ENCODE measurements at regions not wholly inside any gene's neighbourhood (a gene's known extent, or its start where the extent isn't known, plus 50 kb on each side); places are given as distances from the start of the nearest gene placed in this dataset.

DNA sequence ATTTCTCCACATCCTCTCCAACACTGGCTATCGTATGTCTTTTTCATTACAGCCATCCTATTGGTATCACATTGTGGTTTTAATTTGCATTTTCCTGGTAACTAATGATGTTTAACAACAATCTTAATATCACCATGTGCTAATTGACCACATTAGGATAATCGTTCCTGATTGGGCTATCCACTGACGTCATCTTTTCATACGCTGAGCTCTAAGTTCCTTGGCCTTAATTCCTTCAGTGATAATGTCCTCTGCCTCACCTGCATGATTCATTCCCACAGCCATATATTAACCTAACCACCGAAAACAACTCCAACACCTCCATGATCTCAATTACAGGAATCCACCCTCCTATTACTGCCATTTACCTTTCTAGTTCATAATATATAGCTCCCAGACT is 547.9 kb upstream of the BRINP1 start:
- ATAC-seq (no peak), DNase-seq (ENCODE audit: low read depth in 1 of 2, low spot score in 1 of 2) (no peak), FAIRE-seq (no peak)
- H3K4me1 ChIP-seq, result no peaks in the 10 kb centered on the region
- H3K4me2 ChIP-seq, result no peak overlapping the region
- 13% methylated on average over 5 of the region's 5 CpGs for WGBS (ENCODE audit: missing lambda C conversion rate)
- H3K27ac ChIP-seq, result no peak overlapping the region
- ChIA-PET POLR2A (no interaction called here), CTCF (interaction anchor here (1.0 kb wide), 1 partner anchor 28 kb away, joined by 3 read pairs; no protein-coding TSS in a partner anchor)
- no peak overlapping the region for H3K4me3 ChIP-seq
- no peaks in the 10 kb centered on the region for H3K9me3 ChIP-seq
- no peak for TF ChIP-seq POLR2AphosphoS2 (conservative IDR thresholded peaks at IDR 0.05; ENCODE audit: low read length)
- TF ChIP-seq HDAC2 (IDR thresholded peaks at IDR 0.05), result no peak
- no peak for TF ChIP-seq EHF (CRISPR knock-in tag; IDR thresholded peaks at IDR 0.05)

DNA sequence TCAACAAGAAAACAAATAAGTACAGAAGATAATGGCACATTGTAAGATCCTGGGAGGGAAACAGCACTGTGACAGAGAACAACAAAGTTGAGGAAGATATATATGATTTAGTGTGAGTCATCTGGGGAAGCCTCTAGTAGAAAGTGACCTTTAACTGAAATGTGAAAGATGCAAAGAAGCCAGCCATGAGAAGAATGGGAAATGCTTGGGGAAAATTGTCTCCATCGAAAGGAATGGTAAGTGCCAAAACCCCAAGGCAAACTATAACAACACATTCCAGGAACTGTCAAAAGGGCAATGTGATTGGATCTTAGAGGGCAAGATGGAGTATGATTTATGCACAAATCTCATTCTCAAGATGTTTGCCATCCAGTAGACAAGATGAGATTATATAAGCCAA is 537.8 kb upstream of the BRINP1 start:
- no peak for FAIRE-seq
- H3K4me3 ChIP-seq, result no peak overlapping the region
- POLR2A ChIA-PET, result no interaction called here
- ATAC-seq, result no peak
- TF ChIP-seq RARB (CRISPR knock-in tag; IDR thresholded peaks at IDR 0.05) (no peak), GATA3 (IDR thresholded peaks at IDR 0.05; ENCODE audit: borderline replicate concordance) (no peak), KDM5A (IDR thresholded peaks at IDR 0.05) (no peak), CBX2 (IDR thresholded peaks at IDR 0.05; ENCODE audit: borderline replicate concordance, low read depth) (no peak), EHF (CRISPR knock-in tag; IDR thresholded peaks at IDR 0.05) (no peak)
- TF ChIP-seq, protein P1, sequence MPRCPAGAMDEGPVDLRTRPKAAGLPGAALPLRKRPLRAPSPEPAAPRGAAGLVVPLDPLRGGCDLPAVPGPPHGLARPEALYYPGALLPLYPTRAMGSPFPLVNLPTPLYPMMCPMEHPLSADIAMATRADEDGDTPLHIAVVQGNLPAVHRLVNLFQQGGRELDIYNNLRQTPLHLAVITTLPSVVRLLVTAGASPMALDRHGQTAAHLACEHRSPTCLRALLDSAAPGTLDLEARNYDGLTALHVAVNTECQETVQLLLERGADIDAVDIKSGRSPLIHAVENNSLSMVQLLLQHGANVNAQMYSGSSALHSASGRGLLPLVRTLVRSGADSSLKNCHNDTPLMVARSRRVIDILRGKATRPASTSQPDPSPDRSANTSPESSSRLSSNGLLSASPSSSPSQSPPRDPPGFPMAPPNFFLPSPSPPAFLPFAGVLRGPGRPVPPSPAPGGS (IDR thresholded peaks at IDR 0.05), result no peak
- TF ChIP-seq, protein P2, sequence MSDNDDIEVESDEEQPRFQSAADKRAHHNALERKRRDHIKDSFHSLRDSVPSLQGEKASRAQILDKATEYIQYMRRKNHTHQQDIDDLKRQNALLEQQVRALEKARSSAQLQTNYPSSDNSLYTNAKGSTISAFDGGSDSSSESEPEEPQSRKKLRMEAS (IDR thresholded peaks at IDR 0.05), result no peak
- CTCF ChIA-PET, result no interaction called here
- H3K4me1 ChIP-seq, result no peaks in the 10 kb centered on the region
- no peaks in the 10 kb centered on the region for H3K9me3 ChIP-seq
- H3K4me2 ChIP-seq, result no peak overlapping the region
- no peak overlapping the region for H3K27ac ChIP-seq
- DNase-seq (ENCODE audit: low read depth in 1 of 2, low spot score in 1 of 2), result no peak
- 45% methylated on average over 1 of the region's 1 CpG for WGBS (ENCODE audit: missing lambda C conversion rate)

DNA sequence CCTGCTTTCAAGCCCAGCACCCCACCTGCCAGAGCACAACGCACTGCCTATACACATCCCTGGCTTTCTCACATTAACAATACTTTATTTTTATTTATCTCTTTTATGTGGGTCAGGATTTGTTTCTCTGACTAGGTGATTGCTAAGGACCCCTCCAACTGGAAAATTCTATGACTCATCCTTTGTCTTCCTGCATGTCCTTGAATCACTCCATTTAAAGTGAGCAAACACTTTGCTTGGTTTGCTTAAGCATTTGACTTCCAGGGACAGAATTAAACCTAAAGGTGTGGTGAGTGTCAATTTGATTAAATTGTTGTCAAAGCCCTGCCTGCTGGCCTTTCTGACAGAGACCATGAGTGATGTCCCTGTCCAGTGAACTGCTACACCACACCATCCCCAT is 536.5 kb upstream of the BRINP1 start:
- POLR2A ChIA-PET, result no interaction called here
- no peak overlapping the region for H3K4me2 ChIP-seq
- ATAC-seq, result no peak
- DNase-seq (ENCODE audit: low read depth in 1 of 2, low spot score in 1 of 2), result no peak
- no peaks in the 10 kb centered on the region for H3K9me3 ChIP-seq
- CTCF ChIA-PET, result no interaction called here
- no peaks in the 10 kb centered on the region for H3K4me1 ChIP-seq
- no peak for FAIRE-seq
- H3K4me3 ChIP-seq, result no peak overlapping the region
- H3K27ac ChIP-seq, result no peak overlapping the region
- TF ChIP-seq FOSL2 (IDR thresholded peaks at IDR 0.05) (no peak), FOSL2 (CRISPR knock-in tag; IDR thresholded peaks at IDR 0.05) (peak; percentile 52; the same call in 1 of the 2 replicates), ESRRA (IDR thresholded peaks at IDR 0.05; ENCODE audit: borderline replicate concordance, low read length) (no peak)
- WGBS (ENCODE audit: missing lambda C conversion rate), result 6% methylated on average over 1 of the region's 1 CpG

DNA sequence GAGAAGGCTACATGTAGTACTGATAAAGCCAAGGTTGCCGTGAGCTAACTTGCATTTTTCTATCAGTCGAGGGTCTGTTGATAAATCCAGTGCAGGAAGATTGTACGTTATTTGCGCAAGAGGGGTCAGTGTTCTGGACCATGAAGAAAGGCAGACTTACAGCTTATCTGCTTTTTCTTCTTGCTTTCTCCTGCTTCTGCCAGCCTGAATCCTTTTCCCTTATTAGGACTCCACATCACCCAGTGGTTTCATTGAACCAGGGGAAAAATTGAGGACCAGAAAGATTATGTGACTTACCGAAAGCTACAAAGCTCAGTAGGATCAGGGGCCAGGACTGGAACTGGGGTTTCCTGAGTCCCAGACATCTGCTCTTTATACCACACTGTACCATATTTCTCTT is 534.6 kb upstream of the BRINP1 start:
- WGBS (ENCODE audit: missing lambda C conversion rate), result 46% methylated on average over 5 of the region's 5 CpGs
- Histone ChIP-seq H3K27ac (no peak overlapping the region), H3K9me3 (no peaks in the 10 kb centered on the region), H3K4me1 (no peaks in the 10 kb centered on the region), H3K4me2 (no peak overlapping the region), H3K4me3 (no peak overlapping the region)
- CTCF ChIA-PET, result interaction anchor here (0.7 kb wide), 1 partner anchor 8 kb away, joined by 3 read pairs; no protein-coding TSS in a partner anchor
- no peak for FAIRE-seq
- TF ChIP-seq, protein P1 (IDR thresholded peaks at IDR 0.05), result no peak
- TF ChIP-seq ESRRA (IDR thresholded peaks at IDR 0.05; ENCODE audit: borderline replicate concordance, low read length) (no peak), RNF2 (IDR thresholded peaks at IDR 0.05; ENCODE audit: borderline replicate concordance, low read depth) (no peak), EHF (CRISPR knock-in tag; IDR thresholded peaks at IDR 0.05) (no peak)
- TF ChIP-seq, protein P3, sequence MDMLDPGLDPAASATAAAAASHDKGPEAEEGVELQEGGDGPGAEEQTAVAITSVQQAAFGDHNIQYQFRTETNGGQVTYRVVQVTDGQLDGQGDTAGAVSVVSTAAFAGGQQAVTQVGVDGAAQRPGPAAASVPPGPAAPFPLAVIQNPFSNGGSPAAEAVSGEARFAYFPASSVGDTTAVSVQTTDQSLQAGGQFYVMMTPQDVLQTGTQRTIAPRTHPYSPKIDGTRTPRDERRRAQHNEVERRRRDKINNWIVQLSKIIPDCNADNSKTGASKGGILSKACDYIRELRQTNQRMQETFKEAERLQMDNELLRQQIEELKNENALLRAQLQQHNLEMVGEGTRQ (IDR thresholded peaks at IDR 0.05), result no peak
- DNase-seq (ENCODE audit: low read depth in 1 of 2, low spot score in 1 of 2), result no peak
- ATAC-seq, result no peak
- POLR2A ChIA-PET, result no interaction called here

Measured in A549 (cell line).